T-helper 2 cell treated with Interferon-gamma antibody and Interleukin-4, amounts not matched to agents 100 ng/mL and 5 ng/mL, for 36 hours (primary cell): ENCODE measurements at regions not wholly inside any gene's neighbourhood (a gene's known extent, or its start where the extent isn't known, plus 50 kb on each side); places are given as distances from the start of the nearest gene placed in this dataset.

Source experiments
- intact Hi-C: fragments of 100-400 bp; cut with micrococcal nuclease; formaldehyde crosslinking; loops from one replicate; pipeline ENCODE4 v1.15.1; 2023

- intact Hi-C loops, result loop anchor here (1.0 kb wide), 1 partner anchor 25 kb away; no protein-coding TSS in a partner anchor
Observed at GRCh38 chr5:171509467-171509866, 90.0 kb downstream of the FGF18 start.

- intact Hi-C loops, result no loop called here
Observed at GRCh38 chr5:171512397-171512796, 93.0 kb downstream of the FGF18 start.

GRCh38 chr5:171513591-171513990 is 94.1 kb downstream of the FGF18 start:
- intact Hi-C loops, result no loop called here

- intact Hi-C loops, result no loop called here
Observed at GRCh38 chr5:171518916-171519315, 99.5 kb downstream of the FGF18 start.

- intact Hi-C loops, result no loop called here
Observed at GRCh38 chr5:171520300-171521174, 101.1 kb downstream of the FGF18 start.

- intact Hi-C loops, result no loop called here
Observed at GRCh38 chr5:171521219-171521633, 101.8 kb downstream of the FGF18 start.

GRCh38 chr5:171521679-171522078 is 102.2 kb downstream of the FGF18 start:
- intact Hi-C loops, result no loop called here

GRCh38 chr5:171523781-171524180 is 104.3 kb downstream of the FGF18 start:
- intact Hi-C loops, result no loop called here

GRCh38 chr5:171524466-171524865 is 105.0 kb downstream of the FGF18 start:
- intact Hi-C loops, result no loop called here

- intact Hi-C loops, result no loop called here
Observed at GRCh38 chr5:171525085-171525484, 105.6 kb downstream of the FGF18 start.

- intact Hi-C loops, result no loop called here
Observed at GRCh38 chr5:171528036-171528435, 108.6 kb downstream of the FGF18 start.

GRCh38 chr5:171528865-171529614 is 109.6 kb downstream of the FGF18 start:
- intact Hi-C loops, result no loop called here

GRCh38 chr5:171531638-171532037 is 112.2 kb downstream of the FGF18 start:
- intact Hi-C loops, result no loop called here

GRCh38 chr5:171533153-171533552 is 113.7 kb downstream of the FGF18 start:
- intact Hi-C loops, result no loop called here

- intact Hi-C loops, result no loop called here
Observed at GRCh38 chr5:171534043-171534895, 114.8 kb downstream of the FGF18 start.

- intact Hi-C loops, result no loop called here
Observed at GRCh38 chr5:171535162-171535561, 115.7 kb downstream of the FGF18 start.

GRCh38 chr5:171537070-171537849 is 117.8 kb downstream of the FGF18 start:
- intact Hi-C loops, result no loop called here

GRCh38 chr5:171537923-171538537 is 118.6 kb downstream of the FGF18 start:
- intact Hi-C loops, result no loop called here

GRCh38 chr5:171538681-171539080 is 119.2 kb downstream of the FGF18 start:
- intact Hi-C loops, result no loop called here

GRCh38 chr5:171540865-171541264 is 121.4 kb downstream of the FGF18 start:
- intact Hi-C loops, result no loop called here
